AG20443 (cell line): ENCODE measurements at regions not wholly inside any gene's neighbourhood (a gene's known extent, or its start where the extent isn't known, plus 50 kb on each side); places are given as distances from the start of the nearest gene placed in this dataset.
"Not testable (repeated sequence)": the region's sequence is repeated elsewhere in the genome, so short reads cannot be mapped to it uniquely, and the experiment has no call there.

ENCODE experiments used
- DNase-seq: peaks from one replicate; pipeline ENCODE4 v3.0.0; 2012; ENCODE audit warnings: low spot score, mixed read lengths

- DNase-seq: no peak
Observed at GRCh38 chr16:35573407-35573806, 2114.0 kb downstream of the TP53TG3F start.

- no peak for DNase-seq
Observed at GRCh38 chr16:35574011-35574410, 2114.6 kb downstream of the TP53TG3F start.

DNA sequence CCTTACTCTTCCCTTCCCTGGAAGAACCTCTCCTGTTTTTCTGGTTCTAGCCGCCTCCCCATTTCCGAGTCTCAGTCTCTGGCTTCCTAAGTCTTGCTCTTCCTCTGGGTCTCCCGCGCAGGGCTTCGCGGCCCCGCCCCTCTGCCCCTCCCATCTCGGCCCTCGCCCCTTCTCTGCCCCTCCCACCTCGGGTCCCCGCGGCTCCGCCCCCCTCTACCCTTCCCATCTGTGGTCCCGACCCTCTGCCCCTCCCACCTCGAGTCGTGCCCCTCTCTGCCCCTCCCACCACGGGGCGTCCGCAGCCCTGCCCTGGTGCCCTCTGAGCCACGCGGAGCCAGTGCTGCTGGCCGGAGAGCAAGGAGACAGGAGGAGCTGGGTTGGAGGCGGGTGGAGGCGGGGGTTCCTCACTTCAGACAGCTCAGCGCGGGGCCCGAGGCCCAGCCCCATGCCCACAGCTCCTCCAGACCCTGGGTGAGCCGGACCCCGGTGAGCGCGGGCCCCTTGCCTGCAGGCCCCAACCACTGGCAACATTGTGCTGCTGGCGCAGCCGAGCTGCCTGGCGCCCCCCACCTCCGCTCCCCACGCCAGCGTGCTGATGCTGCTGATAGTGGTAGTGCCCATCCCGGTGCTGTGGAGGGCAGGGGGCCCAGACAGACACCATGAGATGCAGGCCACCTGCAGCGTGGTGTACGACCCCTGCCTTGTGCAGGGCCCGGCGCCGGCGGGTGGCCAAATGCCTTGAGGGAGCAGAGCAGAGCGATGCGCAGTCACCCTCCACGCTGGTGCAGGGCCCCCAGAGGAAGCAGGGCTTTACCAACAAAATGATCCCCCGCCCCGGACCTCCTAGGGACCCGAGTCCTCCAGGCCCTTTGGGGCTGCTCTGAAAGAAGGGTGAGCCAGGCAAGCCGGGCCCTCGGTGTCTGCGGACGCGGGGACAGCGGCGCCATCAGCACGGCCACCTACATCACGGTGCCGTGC lies 2115.3 kb downstream of the TP53TG3F start:
- DNase-seq: no peak

DNA sequence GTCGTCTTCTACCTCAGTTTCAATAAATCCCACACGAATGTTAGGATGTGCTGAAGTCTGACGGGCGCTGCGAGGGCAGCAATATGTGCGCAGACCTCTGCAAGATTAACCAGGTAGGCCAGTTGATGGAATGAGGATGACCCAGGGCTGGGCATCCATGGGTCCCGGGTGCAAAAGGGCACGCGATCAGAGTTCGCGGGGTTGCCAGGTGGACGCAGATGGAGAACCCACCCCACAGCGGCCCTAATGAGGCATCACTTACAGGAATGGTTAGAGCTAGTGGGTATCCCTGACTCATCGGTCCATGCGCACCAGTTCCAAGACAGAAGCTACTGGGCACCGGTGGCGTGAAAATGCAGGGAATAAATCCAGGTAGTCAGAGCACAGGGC lies 2116.0 kb downstream of the TP53TG3F start:
- no peak for DNase-seq

DNA sequence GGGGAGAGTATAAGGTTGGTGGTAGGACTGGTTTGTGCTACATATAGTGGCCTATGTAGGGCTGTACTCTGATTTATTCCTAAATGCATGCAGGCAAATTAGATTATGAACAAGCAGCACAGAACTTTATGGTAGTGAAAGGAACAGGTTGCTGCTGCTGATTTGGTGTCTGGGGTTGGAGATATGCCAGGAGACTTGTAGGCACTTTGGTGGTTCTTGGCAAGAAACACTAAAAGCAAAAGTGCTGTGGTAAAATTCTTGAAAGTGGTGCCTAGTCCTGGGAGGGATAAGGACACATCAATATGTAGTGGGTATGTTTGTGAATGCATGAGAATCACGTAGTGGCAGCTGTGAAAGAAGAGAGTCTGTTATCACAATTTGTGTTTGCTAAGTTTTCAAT lies 2126.0 kb downstream of the TP53TG3F start:
- no peak for DNase-seq

GRCh38 chr16:35590913-35591312 lies 2131.5 kb downstream of the TP53TG3F start:
- DNase-seq: not testable (repeated sequence)

DNA sequence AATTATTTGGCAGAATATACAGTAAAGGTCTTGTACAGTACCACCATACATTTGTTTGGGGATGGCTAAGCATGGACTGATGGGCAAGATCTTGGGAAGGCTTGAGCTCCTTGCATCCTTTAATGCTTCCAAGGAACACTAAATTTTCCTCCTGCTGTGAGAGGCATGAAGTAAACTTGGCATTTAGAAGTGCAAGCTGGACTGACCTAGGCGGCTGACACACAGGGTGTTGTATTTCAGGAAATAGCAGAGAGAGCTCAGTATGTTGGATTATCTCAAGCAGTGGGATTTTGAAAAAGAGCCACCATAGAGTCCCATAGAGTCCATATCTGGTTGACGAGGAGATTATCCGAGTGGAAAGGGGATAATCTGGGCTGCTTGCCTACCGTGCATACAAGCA lies 2137.1 kb downstream of the TP53TG3F start:
- DNase-seq: no peak

- no peak for DNase-seq
Observed at GRCh38 chr16:35598696-35599332, 2139.4 kb downstream of the TP53TG3F start.

GRCh38 chr16:35599429-35600160 lies 2140.2 kb downstream of the TP53TG3F start:
- DNase-seq: no peak

DNA sequence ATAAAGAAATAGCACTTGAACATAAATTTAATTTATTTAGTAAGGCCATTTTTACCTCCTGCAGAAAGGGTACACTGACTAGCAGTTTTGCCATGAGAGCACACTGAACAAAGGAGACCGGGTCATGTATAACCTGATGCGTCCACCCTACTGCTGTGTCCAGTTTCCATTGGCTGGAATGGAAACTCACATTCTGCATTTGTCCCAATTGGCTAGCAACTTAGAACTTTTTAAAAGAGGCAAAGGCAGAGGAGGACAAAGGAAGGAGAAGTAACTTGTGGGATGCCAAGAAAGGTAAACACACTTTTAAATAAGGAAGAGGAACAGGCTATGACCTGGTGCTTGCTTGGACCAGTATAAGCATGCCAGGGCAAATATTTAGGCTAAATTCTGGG lies 2140.7 kb downstream of the TP53TG3F start:
- DNase-seq: not testable (repeated sequence)

GRCh38 chr16:35602116-35602515 lies 2142.7 kb downstream of the TP53TG3F start:
- DNase-seq: no peak

DNA sequence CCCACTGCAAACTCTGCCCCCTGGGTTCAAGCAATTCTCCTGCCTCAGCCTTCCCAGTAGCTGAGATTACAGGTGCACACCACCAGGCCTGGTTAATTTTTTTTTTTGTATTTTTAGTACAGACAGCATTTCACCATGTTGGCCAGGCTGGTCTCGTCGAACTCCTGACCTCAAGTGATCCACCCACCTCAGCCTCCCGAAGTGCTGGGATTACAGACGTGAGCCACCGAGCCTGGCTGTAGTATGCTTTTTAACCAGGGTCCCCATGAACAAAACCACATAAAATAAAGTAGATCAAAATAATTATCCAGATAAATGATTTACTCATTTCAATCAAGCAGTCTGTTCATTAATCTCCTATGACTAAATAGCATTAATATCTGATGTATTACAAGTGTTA lies 2144.0 kb downstream of the TP53TG3F start:
- not testable (repeated sequence) for DNase-seq

DNA sequence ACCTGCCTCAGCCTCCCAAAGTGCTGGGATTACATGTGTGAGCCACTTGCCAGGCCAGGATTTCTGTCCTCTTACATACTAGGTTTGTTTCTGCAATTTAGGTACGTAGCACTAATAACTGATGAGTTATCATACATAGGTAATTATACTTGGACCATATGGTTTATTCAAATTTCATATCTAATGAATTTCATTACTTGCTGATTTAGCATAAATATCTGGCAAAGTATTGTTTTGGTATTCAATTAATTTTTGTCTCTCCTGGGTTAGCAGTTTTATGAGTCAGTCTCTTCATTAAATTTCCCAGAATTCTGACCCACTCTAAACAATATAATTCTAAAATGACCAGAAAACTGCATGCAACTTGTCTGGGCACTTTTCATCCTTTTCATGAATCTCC lies 2146.5 kb downstream of the TP53TG3F start:
- DNase-seq: no peak

DNA sequence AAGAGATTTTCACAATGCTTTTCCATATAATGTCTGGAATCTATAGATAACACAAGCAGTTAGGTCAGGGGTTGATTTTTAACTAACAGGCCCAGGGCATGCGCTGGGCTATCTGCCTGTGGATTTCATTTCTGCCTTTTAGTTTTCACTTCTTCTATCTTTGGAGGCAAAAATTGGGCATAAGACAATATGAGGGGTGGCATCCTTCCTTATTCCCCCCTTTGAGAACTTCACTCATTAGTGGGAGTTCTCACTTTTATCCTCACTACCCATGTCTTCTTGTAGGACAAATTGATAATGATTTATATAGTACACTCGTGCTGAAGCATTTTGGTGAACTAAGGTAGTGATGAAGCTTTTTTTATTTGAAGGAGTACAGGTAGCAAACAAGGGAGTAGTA lies 2155.5 kb downstream of the TP53TG3F start:
- DNase-seq: not testable (repeated sequence)

- not testable (repeated sequence) for DNase-seq
Observed at GRCh38 chr16:35619176-35619575, 2159.8 kb downstream of the TP53TG3F start.

GRCh38 chr16:35626041-35626440 lies 2166.6 kb downstream of the TP53TG3F start:
- DNase-seq: no peak

- no peak for DNase-seq
Observed at GRCh38 chr16:35628976-35629375, 2169.6 kb downstream of the TP53TG3F start.

- no peak for DNase-seq
Observed at GRCh38 chr16:35631261-35631945, 2172.0 kb downstream of the TP53TG3F start.

DNA sequence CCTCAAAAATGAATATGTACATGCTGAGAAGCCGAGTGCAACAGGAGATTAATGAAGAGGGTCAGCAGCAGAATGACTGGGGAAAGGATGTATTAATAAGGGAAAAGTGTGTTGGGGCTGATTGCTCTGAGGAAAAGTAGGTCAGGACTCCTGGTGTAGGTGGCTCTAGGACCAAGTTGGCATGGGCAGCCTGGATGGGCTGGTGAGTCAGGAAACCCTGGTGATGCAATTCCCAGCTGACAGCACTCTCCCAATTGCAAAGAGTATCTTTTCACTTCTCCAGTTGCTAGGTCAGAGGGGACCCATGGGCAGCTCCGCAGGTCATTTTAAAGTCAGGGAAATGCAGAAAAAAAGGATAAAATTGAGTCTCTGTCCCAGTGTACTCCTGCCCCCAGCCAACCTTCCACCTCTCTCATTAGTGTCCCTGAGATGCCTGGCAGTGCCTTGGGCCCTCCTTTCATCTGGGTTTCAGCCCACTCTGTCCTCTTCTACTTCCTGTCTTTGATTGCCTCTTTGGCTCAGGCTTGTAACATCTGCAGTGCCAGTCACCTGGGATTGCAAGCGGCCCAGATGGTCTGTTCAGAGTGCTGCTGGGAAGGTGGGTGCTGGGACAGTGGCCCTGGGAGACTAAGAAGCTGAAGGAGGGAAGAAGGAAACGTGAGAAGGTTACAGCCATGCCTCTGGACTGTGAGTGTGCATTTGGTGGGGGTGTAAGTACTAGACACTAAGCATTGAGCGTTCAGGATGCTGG lies 2177.2 kb downstream of the TP53TG3F start:
- no peak for DNase-seq

GRCh38 chr16:35637683-35638082 lies 2178.3 kb downstream of the TP53TG3F start:
- no peak for DNase-seq
